ENCODE measurements at regions not wholly inside any gene's neighbourhood (a gene's known extent, or its start where the extent isn't known, plus 50 kb on each side); places are given as distances from the start of the nearest gene placed in this dataset.

DNA sequence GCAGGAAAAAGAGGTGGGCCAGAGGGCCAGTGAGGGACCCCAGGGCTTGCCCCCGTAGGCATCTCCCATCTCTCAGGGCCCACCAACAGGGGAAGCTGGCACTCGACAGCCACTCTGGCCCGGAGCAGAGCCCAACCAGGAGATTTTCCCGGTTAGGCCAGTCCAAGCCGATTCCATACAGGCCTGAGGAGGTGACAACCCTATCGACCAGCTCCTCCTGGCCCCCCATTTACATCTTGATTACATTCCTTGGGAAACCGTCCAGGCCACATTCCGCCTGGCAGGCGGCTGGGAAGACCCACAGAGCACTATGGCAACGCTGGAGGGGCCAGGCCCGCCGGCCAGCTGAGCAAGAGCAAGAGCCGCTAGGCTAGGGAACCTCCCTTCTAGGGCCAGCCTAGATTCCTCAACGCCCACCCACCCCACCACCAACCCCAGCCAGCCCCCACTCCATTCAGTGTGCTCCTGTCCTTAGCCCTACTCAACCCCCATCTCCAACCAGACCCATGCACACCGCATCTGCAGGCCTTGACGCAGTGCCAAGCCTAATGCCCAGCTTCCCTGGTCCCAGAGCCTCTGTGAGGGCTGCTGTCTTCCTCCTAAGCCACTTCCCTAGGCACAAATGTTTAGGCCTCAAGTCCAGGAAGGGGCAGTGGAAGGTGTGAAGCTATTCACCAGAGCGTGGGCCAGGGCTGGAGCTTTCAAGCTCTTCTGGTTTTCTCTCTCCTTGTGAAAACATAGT, 161.2 kb downstream of the EFNB1 start:
- TF ChIP-seq, protein P1, sequence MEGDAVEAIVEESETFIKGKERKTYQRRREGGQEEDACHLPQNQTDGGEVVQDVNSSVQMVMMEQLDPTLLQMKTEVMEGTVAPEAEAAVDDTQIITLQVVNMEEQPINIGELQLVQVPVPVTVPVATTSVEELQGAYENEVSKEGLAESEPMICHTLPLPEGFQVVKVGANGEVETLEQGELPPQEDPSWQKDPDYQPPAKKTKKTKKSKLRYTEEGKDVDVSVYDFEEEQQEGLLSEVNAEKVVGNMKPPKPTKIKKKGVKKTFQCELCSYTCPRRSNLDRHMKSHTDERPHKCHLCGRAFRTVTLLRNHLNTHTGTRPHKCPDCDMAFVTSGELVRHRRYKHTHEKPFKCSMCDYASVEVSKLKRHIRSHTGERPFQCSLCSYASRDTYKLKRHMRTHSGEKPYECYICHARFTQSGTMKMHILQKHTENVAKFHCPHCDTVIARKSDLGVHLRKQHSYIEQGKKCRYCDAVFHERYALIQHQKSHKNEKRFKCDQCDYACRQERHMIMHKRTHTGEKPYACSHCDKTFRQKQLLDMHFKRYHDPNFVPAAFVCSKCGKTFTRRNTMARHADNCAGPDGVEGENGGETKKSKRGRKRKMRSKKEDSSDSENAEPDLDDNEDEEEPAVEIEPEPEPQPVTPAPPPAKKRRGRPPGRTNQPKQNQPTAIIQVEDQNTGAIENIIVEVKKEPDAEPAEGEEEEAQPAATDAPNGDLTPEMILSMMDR (IDR thresholded peaks at IDR 0.05; ENCODE audit: low read depth, low read length, missing input control) = no peak
- TF ChIP-seq GABPA (IDR thresholded peaks at IDR 0.05 in 1 of 2, conservative IDR thresholded peaks at IDR 0.05 in 1 of 2) = no peak
- TF ChIP-seq RXRA (IDR thresholded peaks at IDR 0.05) = no peak
- TF ChIP-seq, protein P2, sequence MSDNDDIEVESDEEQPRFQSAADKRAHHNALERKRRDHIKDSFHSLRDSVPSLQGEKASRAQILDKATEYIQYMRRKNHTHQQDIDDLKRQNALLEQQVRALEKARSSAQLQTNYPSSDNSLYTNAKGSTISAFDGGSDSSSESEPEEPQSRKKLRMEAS (IDR thresholded peaks at IDR 0.05) = no peak
- TF ChIP-seq, protein P3, sequence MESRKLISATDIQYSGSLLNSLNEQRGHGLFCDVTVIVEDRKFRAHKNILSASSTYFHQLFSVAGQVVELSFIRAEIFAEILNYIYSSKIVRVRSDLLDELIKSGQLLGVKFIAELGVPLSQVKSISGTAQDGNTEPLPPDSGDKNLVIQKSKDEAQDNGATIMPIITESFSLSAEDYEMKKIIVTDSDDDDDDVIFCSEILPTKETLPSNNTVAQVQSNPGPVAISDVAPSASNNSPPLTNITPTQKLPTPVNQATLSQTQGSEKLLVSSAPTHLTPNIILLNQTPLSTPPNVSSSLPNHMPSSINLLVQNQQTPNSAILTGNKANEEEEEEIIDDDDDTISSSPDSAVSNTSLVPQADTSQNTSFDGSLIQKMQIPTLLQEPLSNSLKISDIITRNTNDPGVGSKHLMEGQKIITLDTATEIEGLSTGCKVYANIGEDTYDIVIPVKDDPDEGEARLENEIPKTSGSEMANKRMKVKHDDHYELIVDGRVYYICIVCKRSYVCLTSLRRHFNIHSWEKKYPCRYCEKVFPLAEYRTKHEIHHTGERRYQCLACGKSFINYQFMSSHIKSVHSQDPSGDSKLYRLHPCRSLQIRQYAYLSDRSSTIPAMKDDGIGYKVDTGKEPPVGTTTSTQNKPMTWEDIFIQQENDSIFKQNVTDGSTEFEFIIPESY (IDR thresholded peaks at IDR 0.05) = no peak
- no peak for TF ChIP-seq SP1 (IDR thresholded peaks at IDR 0.05)
- TF ChIP-seq HNF4A (conservative IDR thresholded peaks at IDR 0.05) = no peak

All from liver (tissue), 3 donors.